HG03103 (cell line): ENCODE measurements at regions not wholly inside any gene's neighbourhood (a gene's known extent, or its start where the extent isn't known, plus 50 kb on each side); places are given as distances from the start of the nearest gene placed in this dataset.
"Not testable (repeated sequence)": the region's sequence is repeated elsewhere in the genome, so short reads cannot be mapped to it uniquely, and the experiment has no call there.

ENCODE experiments used
- ATAC-seq: cut with Tn5 transposase; IDR thresholded peaks from one replicate; pipeline ENCODE4 v1.9.1; 2021; ENCODE audit warnings: low read depth; ENCODE audit not compliant: unreplicated experiment

GRCh38 chr12:124675881-124676713 lies 108.7 kb upstream of the NCOR2 start:
- no peak for ATAC-seq

- ATAC-seq = no peak
Measured at GRCh38 chr12:124674937-124675336, 107.5 kb upstream of the NCOR2 start.

GRCh38 chr12:124673801-124674617 lies 106.6 kb upstream of the NCOR2 start:
- no peak for ATAC-seq

- ATAC-seq = not testable (repeated sequence)
Measured at GRCh38 chr12:124669271-124669721, 101.9 kb upstream of the NCOR2 start.

GRCh38 chr12:124668602-124669001 lies 101.2 kb upstream of the NCOR2 start:
- ATAC-seq = no peak

GRCh38 chr12:124667506-124668326 lies 100.3 kb upstream of the NCOR2 start:
- no peak for ATAC-seq

- no peak for ATAC-seq
Measured at GRCh38 chr12:124666722-124667259, 99.4 kb upstream of the NCOR2 start.

- no peak for ATAC-seq
Measured at GRCh38 chr12:124665511-124665910, 98.1 kb upstream of the NCOR2 start.

GRCh38 chr12:124664395-124665111 lies 97.1 kb upstream of the NCOR2 start:
- no peak for ATAC-seq

GRCh38 chr12:124663771-124664366 lies 96.5 kb upstream of the NCOR2 start:
- ATAC-seq = no peak

GRCh38 chr12:124663206-124663605 lies 95.8 kb upstream of the NCOR2 start:
- ATAC-seq = no peak

GRCh38 chr12:124661341-124661740 lies 93.9 kb upstream of the NCOR2 start:
- ATAC-seq = no peak

GRCh38 chr12:124660851-124661250 lies 93.4 kb upstream of the NCOR2 start:
- ATAC-seq = no peak

- no peak for ATAC-seq
Measured at GRCh38 chr12:124658806-124659402, 91.5 kb upstream of the NCOR2 start.

GRCh38 chr12:124658302-124658701 lies 90.9 kb upstream of the NCOR2 start:
- ATAC-seq = no peak

- ATAC-seq = no peak
Measured at GRCh38 chr12:124656947-124657434, 89.6 kb upstream of the NCOR2 start.

GRCh38 chr12:124655698-124656516 lies 88.5 kb upstream of the NCOR2 start:
- ATAC-seq = no peak

GRCh38 chr12:124655048-124655697 lies 87.8 kb upstream of the NCOR2 start:
- ATAC-seq = no peak
